Activated B cell treated with CpG ODN at 0.5 μM for 24 hours (primary cell): ENCODE measurements at regions not wholly inside any gene's neighbourhood (a gene's known extent, or its start where the extent isn't known, plus 50 kb on each side); places are given as distances from the start of the nearest gene placed in this dataset.

Source experiments
- ATAC-seq: fragments of 200-7000 bp; cut with Tn5 transposase; one replicate; pipeline ENCODE4 v1.10.0; 2021; ENCODE audit warnings: low read depth, mild to moderate bottlenecking, moderate library complexity
- CTCF ChIA-PET: fragments of 350-600 bp; sonication (Branson Sonifier 250); formaldehyde crosslinking; loops from one replicate; lab custom pipeline; 2021; ENCODE audit warnings: antibody characterized with exemption; lab: Charles Lee
- POLR2A ChIA-PET: fragments of 350-600 bp; sonication (Branson Sonifier 250); formaldehyde crosslinking; loops from one replicate; lab custom pipeline; 2021; ENCODE audit warnings: antibody characterized with exemption; lab: Charles Lee
- DNase-seq: peaks from one replicate; pipeline ENCODE4 v3.0.0; 2022
- H3K27ac Mint-ChIP-seq: one replicate; pipeline ENCODE4 v1.8.0; 2020; ENCODE audit warnings: mixed read lengths
- H3K27me3 Mint-ChIP-seq: one replicate; pipeline ENCODE4 v1.8.0; 2021; ENCODE audit warnings: mixed read lengths
- H3K36me3 Mint-ChIP-seq: one replicate; pipeline ENCODE4 v1.8.0; 2021; ENCODE audit warnings: low read depth, mixed read lengths
- H3K4me1 Mint-ChIP-seq: one replicate; pipeline ENCODE4 v1.8.0; 2021; ENCODE audit warnings: mixed read lengths
- H3K4me3 Mint-ChIP-seq: one replicate; pipeline ENCODE4 v1.8.0; 2020; ENCODE audit warnings: mild to moderate bottlenecking, mixed read lengths
- H3K9me3 Mint-ChIP-seq: one replicate; pipeline ENCODE4 v1.8.0; 2020; ENCODE audit warnings: mixed read lengths
- CTCF ChIP-seq: fragments of 200-600 bp; IDR thresholded peaks from one replicate; pipeline ENCODE4 v1.8.0; 2022; ENCODE audit warnings: antibody characterized with exemption, mild to moderate bottlenecking
- intact Hi-C: fragments of 100-400 bp; cut with micrococcal nuclease; formaldehyde crosslinking; loops from one replicate; pipeline ENCODE4 v1.15.1; 2024

GRCh38 chr4:41423117-41423516, 114.8 kb upstream of the LIMCH1 start:
- TF ChIP-seq CTCF: no peak
- DNase-seq (no peak), ATAC-seq (no peak)
- Mint-ChIP-seq H3K4me1 (no peaks in the 10 kb centered on the region), H3K4me3 (no peak overlapping the region), H3K27ac (no peak overlapping the region), H3K27me3 (no peaks in the 10 kb centered on the region), H3K36me3 (no peaks in the 10 kb centered on the region), H3K9me3 (no peaks in the 10 kb centered on the region)
- intact Hi-C loops: no loop called here
- ChIA-PET CTCF (interaction anchor here (0.7 kb wide), 1 partner anchor 28 kb away, joined by 4 read pairs; no protein-coding TSS in a partner anchor), POLR2A (no interaction called here)

GRCh38 chr4:41424522-41424921, 113.4 kb upstream of the LIMCH1 start:
- no peaks in the 10 kb centered on the region for H3K27me3 Mint-ChIP-seq
- CTCF ChIA-PET: no interaction called here

GRCh38 chr4:41425650-41426049, 112.3 kb upstream of the LIMCH1 start:
- no peaks in the 10 kb centered on the region for H3K27me3 Mint-ChIP-seq
- no peak overlapping the region for H3K27ac Mint-ChIP-seq
- no peaks in the 10 kb centered on the region for H3K36me3 Mint-ChIP-seq
- H3K4me1 Mint-ChIP-seq: no peaks in the 10 kb centered on the region
- TF ChIP-seq CTCF: no peak
- ChIA-PET CTCF (no interaction called here), POLR2A (no interaction called here)
- no peak overlapping the region for H3K4me3 Mint-ChIP-seq
- DNase-seq: no peak
- H3K9me3 Mint-ChIP-seq: no peaks in the 10 kb centered on the region
- ATAC-seq: no peak
- intact Hi-C loops: no loop called here

More at GRCh38 chr4:41424522-41424921, 113.4 kb upstream of the LIMCH1 start:
- ATAC-seq (no peak), DNase-seq (no peak)
- Mint-ChIP-seq H3K4me3 (no peak overlapping the region), H3K9me3 (no peaks in the 10 kb centered on the region), H3K4me1 (no peaks in the 10 kb centered on the region), H3K27ac (no peak overlapping the region), H3K36me3 (no peaks in the 10 kb centered on the region)
- no peak for TF ChIP-seq CTCF
- intact Hi-C loops: no loop called here
- POLR2A ChIA-PET: no interaction called here

GRCh38 chr4:41426539-41426938, 111.4 kb upstream of the LIMCH1 start:
- no peak for TF ChIP-seq CTCF
- Mint-ChIP-seq H3K36me3 (no peaks in the 10 kb centered on the region), H3K4me1 (no peaks in the 10 kb centered on the region), H3K27ac (no peak overlapping the region), H3K27me3 (no peaks in the 10 kb centered on the region), H3K4me3 (no peak overlapping the region), H3K9me3 (no peaks in the 10 kb centered on the region)
- no peak for ATAC-seq
- DNase-seq: no peak
- intact Hi-C loops: no loop called here
- ChIA-PET CTCF (no interaction called here), POLR2A (no interaction called here)

GRCh38 chr4:41427306-41427882, 110.6 kb upstream of the LIMCH1 start:
- H3K4me3 Mint-ChIP-seq: no peak overlapping the region
- no peak overlapping the region for H3K27ac Mint-ChIP-seq
- no peak for ATAC-seq
- intact Hi-C loops: no loop called here
- H3K9me3 Mint-ChIP-seq: no peaks in the 10 kb centered on the region
- no peaks in the 10 kb centered on the region for H3K27me3 Mint-ChIP-seq
- H3K36me3 Mint-ChIP-seq: no peaks in the 10 kb centered on the region
- no peaks in the 10 kb centered on the region for H3K4me1 Mint-ChIP-seq
- no peak for DNase-seq
- CTCF ChIA-PET: no interaction called here
- POLR2A ChIA-PET: no interaction called here
- TF ChIP-seq CTCF: no peak
